Lung (tissue), 11 donors: ENCODE measurements at regions not wholly inside any gene's neighbourhood (a gene's known extent, or its start where the extent isn't known, plus 50 kb on each side); places are given as distances from the start of the nearest gene placed in this dataset.

ENCODE experiments used
- ATAC-seq: fragments of 200-7000 bp; cut with Tn5 transposase; one replicate; pipeline ENCODE4 v1.9.1; 2020; ENCODE audit warnings: moderate number of reproducible peaks; ENCODE audit not compliant: insufficient read depth, low FRiP score
- DNase-seq, 3 donors: peaks; one replicate each; pipeline ENCODE4 v3.0.0-alpha.2; 2013 to 2017
- H3K27ac ChIP-seq, 2 donors: one replicate each; pipeline ENCODE4 v1.5.1; 2013; ENCODE audit warnings: mild to moderate bottlenecking in 2 of 2, moderate library complexity in 2 of 2, control low read depth in 1 of 2, inconsistent platforms in 1 of 2, low read depth in 1 of 2, low read length in 1 of 2
- H3K27me3 ChIP-seq, 3 donors: one replicate each; pipeline ENCODE4 v1.5.1; 2013; ENCODE audit warnings: low read length in 2 of 3; ENCODE audit not compliant: control insufficient read depth in 3 of 3, insufficient read depth in 3 of 3
- H3K36me3 ChIP-seq, 4 donors: one replicate each; pipeline ENCODE4 v1.5.1; 2013; ENCODE audit warnings: low read length in 4 of 4, mild to moderate bottlenecking in 1 of 4, moderate library complexity in 1 of 4; ENCODE audit not compliant: control insufficient read depth in 4 of 4, insufficient read depth in 4 of 4
- H3K4me1 ChIP-seq, 5 donors: one replicate each; pipeline ENCODE4 v1.5.1; 2013; ENCODE audit warnings: low read length in 5 of 5, mild to moderate bottlenecking in 2 of 5, moderate library complexity in 1 of 5; ENCODE audit not compliant: control insufficient read depth in 5 of 5, insufficient read depth in 5 of 5
- H3K4me3 ChIP-seq: one replicate; pipeline ENCODE4 v1.5.1; 2013; ENCODE audit warnings: mild to moderate bottlenecking, control low read depth, moderate library complexity
- H3K9ac ChIP-seq, 2 donors: one replicate each; pipeline ENCODE4 v1.5.1; 2013; ENCODE audit warnings: low read length in 2 of 2, control low read depth in 1 of 2; ENCODE audit not compliant: insufficient read depth in 1 of 2
- H3K9me3 ChIP-seq, 4 donors: one replicate each; pipeline ENCODE4 v1.5.1; 2013; ENCODE audit warnings: low read length in 3 of 4, mild to moderate bottlenecking in 1 of 4, moderate library complexity in 1 of 4; ENCODE audit not compliant: control insufficient read depth in 4 of 4, insufficient read depth in 3 of 4
- WGBS, 2 donors: extraction: QIAGEN DNeasy Blood & Tissue Kit; methylation state at CpG; one replicate each; pipeline ENCODE4 v1.1.7; 2013; 5-methylcytosine and 5-hydroxymethylcytosine counted together
- TF ChIP-seq, protein P1 (sequence below): IDR thresholded peaks from 2 replicates; pipeline ENCODE4 v1.5.1; 2012; ENCODE audit warnings: mild to moderate bottlenecking; ENCODE audit errors: control extremely low read depth, extremely low read depth
- donor health status: control.
- donor health status: control.
- donor health status: Bipolar disorder and iron deficiency.
- donor health status: healthy.
- donor health status: DM: yes; HTN: yes; CAD: no.

DNA sequence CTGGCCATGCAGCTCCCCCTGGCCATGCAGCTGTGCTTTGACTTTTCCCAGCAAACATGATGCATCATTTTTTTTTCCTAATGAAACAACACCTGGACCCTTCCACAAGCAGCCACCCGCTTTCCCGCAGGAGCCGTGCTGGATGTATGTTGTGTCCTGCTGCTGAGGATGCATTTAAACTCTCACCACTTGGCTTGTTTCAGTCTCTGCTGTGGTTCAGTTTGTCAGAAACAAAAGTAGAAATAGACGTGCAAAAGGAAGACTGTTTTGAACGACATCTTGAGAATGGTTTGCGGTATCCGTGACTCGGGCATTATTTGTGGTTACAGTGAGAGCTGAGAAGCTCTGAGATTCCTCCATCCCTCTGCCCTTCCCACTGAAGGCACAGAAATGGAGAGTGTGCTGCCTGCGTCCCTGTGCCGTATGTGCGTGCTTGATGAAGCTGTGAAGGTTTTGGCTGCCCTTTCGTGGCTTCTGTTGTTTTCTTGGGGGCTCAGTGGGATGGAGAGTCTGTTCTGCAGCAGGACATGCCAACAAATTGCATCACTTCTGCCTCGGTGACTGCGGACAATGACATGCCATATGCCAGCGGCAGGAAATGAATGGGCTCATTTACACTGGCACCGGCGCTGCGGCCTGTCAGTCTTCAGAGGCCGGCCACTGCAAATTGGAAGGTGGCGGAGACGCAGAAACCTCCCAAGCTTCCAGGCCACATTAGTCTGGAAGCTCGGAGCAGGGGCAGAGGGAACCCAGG lies 417.7 kb upstream of the SALL3 start:
- TF ChIP-seq, protein P1, sequence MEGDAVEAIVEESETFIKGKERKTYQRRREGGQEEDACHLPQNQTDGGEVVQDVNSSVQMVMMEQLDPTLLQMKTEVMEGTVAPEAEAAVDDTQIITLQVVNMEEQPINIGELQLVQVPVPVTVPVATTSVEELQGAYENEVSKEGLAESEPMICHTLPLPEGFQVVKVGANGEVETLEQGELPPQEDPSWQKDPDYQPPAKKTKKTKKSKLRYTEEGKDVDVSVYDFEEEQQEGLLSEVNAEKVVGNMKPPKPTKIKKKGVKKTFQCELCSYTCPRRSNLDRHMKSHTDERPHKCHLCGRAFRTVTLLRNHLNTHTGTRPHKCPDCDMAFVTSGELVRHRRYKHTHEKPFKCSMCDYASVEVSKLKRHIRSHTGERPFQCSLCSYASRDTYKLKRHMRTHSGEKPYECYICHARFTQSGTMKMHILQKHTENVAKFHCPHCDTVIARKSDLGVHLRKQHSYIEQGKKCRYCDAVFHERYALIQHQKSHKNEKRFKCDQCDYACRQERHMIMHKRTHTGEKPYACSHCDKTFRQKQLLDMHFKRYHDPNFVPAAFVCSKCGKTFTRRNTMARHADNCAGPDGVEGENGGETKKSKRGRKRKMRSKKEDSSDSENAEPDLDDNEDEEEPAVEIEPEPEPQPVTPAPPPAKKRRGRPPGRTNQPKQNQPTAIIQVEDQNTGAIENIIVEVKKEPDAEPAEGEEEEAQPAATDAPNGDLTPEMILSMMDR = no peak
- WGBS, 2 donors = 71 to 78% methylated on average over 22 of the region's 22 CpGs
- Histone ChIP-seq H3K9me3 (peaks cover 0 to 8% (median 0%) of the 10 kb centered on the region in 4 donors), H3K4me3 (no peak overlapping the region), H3K27me3 (peaks cover 0 to 3% (median 0%) of the 10 kb centered on the region in 3 donors), H3K9ac (no peak overlapping the region), H3K27ac (no peak overlapping the region), H3K36me3 (no peaks in the 10 kb centered on the region), H3K4me1 (peaks cover 0 to 7% (median 0%) of the 10 kb centered on the region in 5 donors)
- DNase-seq (peak in 2 of 3 donors; percentile 17 to 54), ATAC-seq (no peak)

DNA sequence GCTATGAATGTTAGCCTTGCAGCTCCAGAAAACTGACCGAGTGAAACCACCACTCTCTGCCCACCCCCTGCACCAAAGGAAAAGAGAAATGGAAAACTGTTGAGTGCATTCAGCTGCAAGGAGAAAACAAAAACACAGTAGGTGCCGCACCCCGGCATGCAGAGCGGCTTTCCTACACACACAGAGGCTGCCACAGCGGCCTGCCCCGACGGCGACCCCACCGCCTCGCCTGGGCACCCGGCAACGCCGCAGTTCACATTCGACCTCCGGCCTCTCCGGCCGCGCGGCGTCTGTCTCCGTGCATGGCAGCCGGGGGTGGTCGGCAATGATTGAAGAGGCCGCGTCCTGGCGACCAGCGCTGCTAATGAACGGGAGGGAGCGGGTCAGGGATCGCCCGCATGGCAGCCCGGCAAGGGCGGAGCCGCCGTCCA lies 417.1 kb upstream of the SALL3 start:
- Histone ChIP-seq H3K36me3 (no peaks in the 10 kb centered on the region), H3K4me1 (peaks cover 0 to 7% (median 0%) of the 10 kb centered on the region in 5 donors), H3K4me3 (no peak overlapping the region), H3K9ac (no peak overlapping the region), H3K27ac (no peak overlapping the region), H3K27me3 (peaks cover 0 to 3% (median 0%) of the 10 kb centered on the region in 3 donors), H3K9me3 (peaks cover 0 to 9% (median 0%) of the 10 kb centered on the region in 4 donors)
- DNase-seq (no peak), ATAC-seq (no peak)
- TF ChIP-seq, protein P1 = no peak
- 74 to 83% methylated on average over 35 of the region's 35 CpGs for WGBS, 2 donors

DNA sequence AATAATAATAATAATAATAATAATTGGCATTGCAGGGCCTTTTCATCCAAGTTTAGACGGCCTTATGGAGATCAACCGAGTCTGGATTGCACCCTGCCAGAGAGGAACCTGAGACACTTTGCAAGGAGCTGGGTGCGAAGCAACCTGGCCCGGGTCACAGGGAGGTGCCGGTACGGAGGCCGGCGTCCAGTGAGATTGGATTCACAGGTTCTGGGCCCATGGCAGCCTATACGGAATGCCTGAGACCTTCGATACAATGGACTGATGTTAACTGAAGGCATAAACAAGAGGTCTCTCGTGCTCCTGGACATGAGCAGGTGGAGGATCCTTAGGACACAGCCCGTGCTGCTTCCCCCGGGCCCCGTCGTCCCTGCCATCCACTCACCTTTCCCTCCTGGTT lies 416.5 kb upstream of the SALL3 start:
- TF ChIP-seq, protein P1 = no peak
- peaks cover 0 to 9% (median 0%) of the 10 kb centered on the region in 4 donors for H3K9me3 ChIP-seq
- H3K9ac ChIP-seq = no peak overlapping the region
- H3K4me3 ChIP-seq = no peak overlapping the region
- DNase-seq (no peak), ATAC-seq (no peak)
- no peak overlapping the region for H3K27ac ChIP-seq
- H3K27me3 ChIP-seq = peaks cover 0 to 3% (median 0%) of the 10 kb centered on the region in 3 donors
- peaks cover 0 to 7% (median 0%) of the 10 kb centered on the region in 5 donors for H3K4me1 ChIP-seq
- 85 to 96% methylated on average over 15 of the region's 15 CpGs for WGBS, 2 donors
- no peaks in the 10 kb centered on the region for H3K36me3 ChIP-seq
